Central memory CD8-positive, alpha-beta T cell (primary cell): ENCODE measurements at regions not wholly inside any gene's neighbourhood (a gene's known extent, or its start where the extent isn't known, plus 50 kb on each side); places are given as distances from the start of the nearest gene placed in this dataset.

Source experiments
- ATAC-seq: fragments of 150-1000 bp; cut with Tn5 transposase; replicated peaks from 2 replicates; pipeline ENCODE4 v1.10.0; 2022; ENCODE audit warnings: mild to moderate bottlenecking, moderate FRiP score, moderate number of reproducible peaks; ENCODE audit not compliant: poor library complexity, severe bottlenecking; ENCODE audit errors: extremely low read depth
- DNase-seq, 2 donors: peaks; one replicate each; pipeline ENCODE4 v3.0.0; 2021; ENCODE audit warnings: low spot score in 2 of 2
- H3K27ac Mint-ChIP-seq: one replicate; pipeline ENCODE4 v1.8.0; 2022; ENCODE audit warnings: low read depth, mild to moderate bottlenecking, moderate library complexity, mixed read lengths
- H3K27me3 Mint-ChIP-seq: one replicate; pipeline ENCODE4 v1.8.0; 2022; ENCODE audit warnings: mixed read lengths
- H3K36me3 Mint-ChIP-seq: one replicate; pipeline ENCODE4 v1.8.0; 2022; ENCODE audit warnings: mild to moderate bottlenecking, moderate library complexity, mixed read lengths; ENCODE audit not compliant: insufficient read depth
- H3K4me1 Mint-ChIP-seq: one replicate; pipeline ENCODE4 v1.8.0; 2022; ENCODE audit warnings: mixed read lengths
- H3K4me3 Mint-ChIP-seq: one replicate; pipeline ENCODE4 v1.8.0; 2022; ENCODE audit warnings: mild to moderate bottlenecking, moderate library complexity, mixed read lengths
- H3K9me3 Mint-ChIP-seq: one replicate; pipeline ENCODE4 v1.8.0; 2022; ENCODE audit warnings: mixed read lengths

DNA sequence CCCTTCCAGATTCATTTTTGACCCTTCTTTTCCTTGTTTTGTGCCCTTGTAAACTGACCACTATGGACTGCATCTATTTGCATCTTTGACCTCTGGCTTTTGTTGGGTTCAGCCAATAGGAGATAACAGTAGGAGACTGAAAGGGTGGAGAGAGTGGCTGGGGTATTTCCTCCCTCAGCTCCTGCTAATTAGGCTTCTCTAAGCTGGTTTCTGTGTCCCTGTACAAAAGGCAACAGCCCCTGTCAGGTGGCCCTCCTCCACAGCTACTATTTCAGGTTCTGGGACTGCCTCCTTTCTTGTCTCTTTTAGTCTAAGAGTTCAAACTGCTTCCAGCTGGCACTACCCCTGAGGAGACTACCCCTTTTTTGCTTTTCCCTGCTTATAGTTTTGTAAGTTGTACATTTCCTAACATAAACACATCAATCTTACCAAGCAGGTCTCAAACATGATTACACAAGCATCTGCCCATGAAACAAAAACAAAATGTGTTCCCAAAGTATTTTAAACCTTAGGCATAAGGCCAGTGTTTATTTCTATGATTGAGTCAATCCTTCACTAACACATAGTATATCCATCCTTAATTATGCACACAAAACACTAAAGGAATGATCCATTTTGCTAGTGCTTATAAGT, 262.0 kb upstream of the TRPM3 start:
- ATAC-seq = no peak
- H3K4me1 Mint-ChIP-seq = no peaks in the 10 kb centered on the region
- H3K27me3 Mint-ChIP-seq = no peaks in the 10 kb centered on the region
- H3K27ac Mint-ChIP-seq = no peak overlapping the region
- H3K4me3 Mint-ChIP-seq = no peak overlapping the region
- H3K9me3 Mint-ChIP-seq = no peaks in the 10 kb centered on the region
- no peaks in the 10 kb centered on the region for H3K36me3 Mint-ChIP-seq
- no peak for DNase-seq

DNA sequence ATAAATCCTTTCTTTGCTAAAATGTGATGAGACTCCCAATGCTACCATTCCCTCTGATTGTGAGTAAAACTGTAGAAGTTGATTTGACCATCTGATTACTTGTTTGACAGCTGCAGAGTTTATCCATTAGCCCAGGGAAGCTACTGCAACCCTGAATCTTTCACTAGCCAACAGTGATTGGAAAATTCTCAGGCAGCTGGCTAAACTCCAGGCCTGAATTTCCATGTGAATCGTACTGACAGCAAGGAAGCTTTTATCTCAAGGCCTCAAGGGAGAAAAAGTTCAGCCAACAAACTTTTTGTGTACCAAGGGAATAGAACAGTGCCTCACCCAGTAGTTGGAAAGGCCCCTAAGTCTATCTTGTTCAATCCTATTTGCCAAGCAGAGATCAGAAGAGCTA, 246.7 kb upstream of the TRPM3 start:
- peaks cover 4% of the 10 kb centered on the region for H3K9me3 Mint-ChIP-seq
- ATAC-seq (no peak), DNase-seq (no peak)
- peaks cover 1% of the 10 kb centered on the region for H3K36me3 Mint-ChIP-seq
- H3K4me1 Mint-ChIP-seq = no peaks in the 10 kb centered on the region
- peaks cover 9% of the 10 kb centered on the region for H3K27me3 Mint-ChIP-seq
- no peak overlapping the region for H3K4me3 Mint-ChIP-seq
- H3K27ac Mint-ChIP-seq = no peak overlapping the region

DNA sequence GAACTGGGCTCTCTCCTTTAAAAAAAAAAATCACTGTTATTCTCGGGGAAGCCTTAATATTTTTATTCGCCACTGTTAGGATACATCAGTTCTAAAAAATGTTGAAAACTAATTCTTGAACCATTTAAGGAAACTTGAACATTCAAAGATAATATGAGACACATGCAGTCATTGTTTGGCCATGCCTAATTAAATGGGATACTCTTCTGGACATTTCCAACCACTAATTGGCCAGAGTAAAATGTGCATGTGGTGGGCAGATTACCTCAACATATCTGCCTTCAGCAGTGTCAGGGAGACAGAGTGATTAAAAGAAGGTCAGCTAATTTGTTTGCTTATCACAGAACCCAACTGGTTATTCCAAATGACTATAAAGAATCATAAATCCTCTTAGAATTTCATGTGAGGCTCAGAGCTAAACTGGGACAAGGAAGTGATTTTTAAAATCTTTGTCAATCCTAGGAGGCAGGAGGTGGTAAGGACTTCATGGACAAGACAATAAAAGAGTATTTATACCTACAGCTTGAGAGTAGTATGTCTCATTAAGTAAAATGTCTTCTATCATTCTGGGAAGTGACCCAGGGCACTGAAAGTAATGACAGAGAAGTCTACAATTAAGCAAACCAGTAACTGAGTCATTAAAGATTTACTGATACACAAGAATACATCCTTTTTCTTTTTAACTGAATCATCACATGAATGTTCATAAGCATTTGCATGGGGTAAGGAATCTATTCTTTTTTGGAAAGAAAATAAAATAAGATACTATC, 242.9 kb upstream of the TRPM3 start:
- Mint-ChIP-seq H3K9me3 (no peaks in the 10 kb centered on the region), H3K27ac (no peak overlapping the region), H3K27me3 (no peaks in the 10 kb centered on the region), H3K36me3 (peaks cover 1% of the 10 kb centered on the region), H3K4me1 (no peaks in the 10 kb centered on the region), H3K4me3 (no peak overlapping the region)
- ATAC-seq = no peak
- no peak for DNase-seq

DNA sequence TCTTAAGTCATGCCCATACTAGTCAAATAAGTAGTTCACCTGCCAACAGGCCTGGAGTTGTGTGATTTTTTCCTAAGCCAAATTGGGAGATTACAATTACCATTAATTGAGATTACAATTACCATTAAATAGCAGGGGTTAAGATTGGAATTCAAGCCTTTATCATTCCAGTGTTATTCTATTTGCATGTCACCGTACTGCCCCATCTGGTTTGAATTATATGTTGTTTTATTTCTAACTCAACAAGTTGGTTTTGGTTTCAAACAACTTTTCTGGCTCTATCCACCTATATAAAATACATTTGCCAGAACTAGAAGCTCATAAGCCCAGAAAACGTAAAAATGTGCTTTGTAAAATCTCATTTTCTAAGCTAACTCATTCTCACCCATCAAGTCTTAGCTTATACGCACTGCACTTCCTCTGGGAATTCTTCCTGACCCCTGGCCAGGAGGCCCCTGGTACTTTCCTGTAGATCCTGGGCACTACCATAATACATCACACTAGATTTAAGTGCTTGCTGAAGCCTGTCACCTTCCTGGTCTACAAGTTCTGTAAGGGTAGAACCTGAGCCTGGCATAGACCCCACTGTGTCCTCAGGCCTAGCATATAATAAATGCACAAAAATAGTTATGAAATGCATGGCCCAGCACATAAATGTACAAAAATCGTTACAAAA, 242.0 kb upstream of the TRPM3 start:
- no peaks in the 10 kb centered on the region for H3K27me3 Mint-ChIP-seq
- H3K4me3 Mint-ChIP-seq = no peak overlapping the region
- no peak overlapping the region for H3K27ac Mint-ChIP-seq
- ATAC-seq (no peak), DNase-seq (no peak)
- no peaks in the 10 kb centered on the region for H3K9me3 Mint-ChIP-seq
- peaks cover 1% of the 10 kb centered on the region for H3K36me3 Mint-ChIP-seq
- no peaks in the 10 kb centered on the region for H3K4me1 Mint-ChIP-seq

DNA sequence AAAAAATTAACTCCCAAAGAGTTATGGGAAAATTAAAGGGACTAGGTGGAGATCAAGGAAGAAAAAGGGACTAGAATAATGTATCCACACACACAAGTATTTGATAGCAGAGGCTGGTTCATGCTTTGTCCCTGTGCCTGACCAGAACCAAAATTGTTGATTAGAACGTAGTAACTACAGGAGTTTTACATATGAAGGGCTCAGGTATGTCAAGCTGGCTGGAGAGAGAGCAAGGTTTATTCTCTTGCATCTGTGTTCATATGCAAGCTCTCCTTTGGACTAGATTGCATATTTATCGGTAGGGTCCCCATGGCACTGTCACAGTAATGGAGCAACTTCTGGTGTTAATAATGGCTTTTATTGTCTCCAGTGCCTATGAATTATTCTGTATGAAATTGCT, 239.9 kb upstream of the TRPM3 start:
- Mint-ChIP-seq H3K4me3 (no peak overlapping the region), H3K4me1 (no peaks in the 10 kb centered on the region), H3K27ac (no peak overlapping the region), H3K9me3 (no peaks in the 10 kb centered on the region), H3K36me3 (no peaks in the 10 kb centered on the region), H3K27me3 (no peaks in the 10 kb centered on the region)
- DNase-seq (no peak), ATAC-seq (no peak)

DNA sequence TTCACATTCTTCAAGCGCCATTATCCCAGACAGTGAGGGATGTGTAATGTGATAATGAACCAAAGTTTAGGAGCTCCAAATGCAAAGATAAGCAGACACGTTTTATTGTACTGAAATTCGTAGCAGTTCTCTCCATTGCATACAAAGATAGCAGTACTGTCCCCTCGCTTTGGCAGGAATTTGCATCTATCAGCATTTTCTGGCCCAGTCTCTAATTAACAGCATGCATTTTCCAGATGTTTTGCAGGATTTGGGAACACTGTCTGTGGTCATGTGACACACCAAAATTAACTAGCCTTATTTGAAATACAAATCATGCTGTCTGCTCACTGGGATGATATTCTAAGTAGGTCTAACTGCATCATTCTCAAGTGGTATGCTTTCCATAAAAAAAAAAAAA, 235.9 kb upstream of the TRPM3 start:
- Mint-ChIP-seq H3K4me1 (no peaks in the 10 kb centered on the region), H3K27me3 (peaks cover 10% of the 10 kb centered on the region), H3K9me3 (no peaks in the 10 kb centered on the region), H3K36me3 (peaks cover 2% of the 10 kb centered on the region), H3K27ac (no peak overlapping the region), H3K4me3 (no peak overlapping the region)
- ATAC-seq (no peak), DNase-seq (no peak)

DNA sequence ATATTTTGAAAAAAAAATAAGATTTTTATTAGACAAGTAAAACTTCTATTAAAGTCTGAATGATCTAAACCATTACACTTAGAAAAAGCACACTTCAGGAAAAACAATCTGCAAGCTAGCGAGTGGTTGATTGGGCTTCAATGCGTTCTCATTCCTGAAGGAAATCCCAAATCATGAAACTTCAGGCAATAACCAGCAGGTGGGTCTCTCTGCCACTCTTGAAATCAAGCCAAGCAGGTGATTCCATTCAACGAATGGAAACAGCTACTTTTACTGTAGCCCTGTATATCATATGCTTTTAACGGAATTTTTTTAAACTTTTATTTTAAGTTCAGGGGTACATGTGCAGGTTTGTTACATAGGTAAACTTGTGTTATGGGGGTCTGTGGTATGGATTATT, 234.5 kb upstream of the TRPM3 start:
- peaks cover 10% of the 10 kb centered on the region for H3K27me3 Mint-ChIP-seq
- peaks cover 2% of the 10 kb centered on the region for H3K36me3 Mint-ChIP-seq
- no peaks in the 10 kb centered on the region for H3K4me1 Mint-ChIP-seq
- no peaks in the 10 kb centered on the region for H3K9me3 Mint-ChIP-seq
- no peak overlapping the region for H3K4me3 Mint-ChIP-seq
- no peak overlapping the region for H3K27ac Mint-ChIP-seq
- DNase-seq = no peak
- ATAC-seq = no peak

DNA sequence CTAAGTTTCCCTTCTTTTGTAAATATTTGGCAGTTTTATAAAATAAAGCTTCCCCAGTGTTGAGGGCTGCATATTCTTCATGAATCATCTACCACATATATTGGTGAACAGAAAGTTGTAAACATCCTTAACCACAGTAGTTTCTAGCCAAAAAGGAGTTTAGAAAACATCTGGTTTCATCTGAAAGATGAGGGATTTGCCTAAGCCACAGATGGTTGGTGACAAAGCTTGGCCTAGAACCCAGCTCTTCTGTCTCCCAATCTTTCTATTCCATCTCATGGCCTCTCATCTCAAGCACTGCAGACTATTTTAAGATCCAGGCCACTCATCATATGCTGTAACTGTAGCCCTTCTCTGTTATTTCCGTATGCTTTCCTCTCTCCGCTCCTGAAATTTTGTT, 232.3 kb upstream of the TRPM3 start:
- ATAC-seq (no peak), DNase-seq (no peak)
- no peak overlapping the region for H3K27ac Mint-ChIP-seq
- no peaks in the 10 kb centered on the region for H3K9me3 Mint-ChIP-seq
- H3K36me3 Mint-ChIP-seq = peaks cover 2% of the 10 kb centered on the region
- H3K4me3 Mint-ChIP-seq = no peak overlapping the region
- H3K27me3 Mint-ChIP-seq = peaks cover 10% of the 10 kb centered on the region
- no peaks in the 10 kb centered on the region for H3K4me1 Mint-ChIP-seq

DNA sequence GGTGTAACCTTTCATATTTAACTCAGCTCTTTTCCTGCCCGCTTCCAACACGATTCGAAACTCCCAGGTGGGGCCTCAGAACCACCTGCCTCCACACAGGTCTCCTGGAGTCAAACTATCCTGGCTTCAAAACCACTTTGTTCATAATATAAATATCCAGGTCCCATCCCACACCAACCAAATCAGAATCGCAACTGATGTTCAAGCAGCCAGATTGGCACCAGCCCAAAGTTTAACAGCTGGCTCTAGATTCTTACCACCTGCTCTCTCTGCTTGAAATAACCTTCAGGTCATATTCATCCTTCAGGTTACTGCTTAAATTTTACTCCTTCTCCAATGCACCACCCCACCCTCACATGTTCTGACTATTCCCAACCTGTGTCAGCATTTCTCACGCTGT, 231.4 kb upstream of the TRPM3 start:
- ATAC-seq = no peak

DNA sequence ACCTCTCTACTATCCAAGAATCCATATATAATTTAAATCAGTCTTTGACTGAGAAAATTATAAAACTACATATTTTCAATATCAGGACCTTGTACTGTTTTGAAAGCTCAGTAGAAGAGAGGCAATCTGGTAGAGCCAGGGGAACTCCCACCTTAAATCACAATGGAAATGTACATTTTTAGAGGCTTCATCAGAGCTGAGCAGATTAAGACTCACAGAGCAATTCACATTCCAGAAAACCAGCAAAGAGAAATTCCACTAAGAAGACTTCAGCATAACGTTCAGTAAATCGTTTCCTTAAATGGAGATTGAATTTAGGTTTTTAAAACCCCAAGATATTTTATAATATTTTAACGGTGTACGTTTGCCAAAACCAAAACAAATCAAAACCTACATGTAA, 227.8 kb upstream of the TRPM3 start:
- H3K4me1 Mint-ChIP-seq = no peaks in the 10 kb centered on the region
- H3K9me3 Mint-ChIP-seq = peaks cover 4% of the 10 kb centered on the region
- peaks cover 10% of the 10 kb centered on the region for H3K27me3 Mint-ChIP-seq
- no peak overlapping the region for H3K4me3 Mint-ChIP-seq
- H3K36me3 Mint-ChIP-seq = peaks cover 2% of the 10 kb centered on the region
- H3K27ac Mint-ChIP-seq = no peak overlapping the region
- no peak for DNase-seq
- ATAC-seq = no peak

More for the DNA sequence above, 231.4 kb upstream of the TRPM3 start:
- Mint-ChIP-seq H3K36me3 (peaks cover 2% of the 10 kb centered on the region), H3K4me1 (no peaks in the 10 kb centered on the region), H3K27me3 (peaks cover 10% of the 10 kb centered on the region), H3K4me3 (no peak overlapping the region), H3K27ac (no peak overlapping the region), H3K9me3 (no peaks in the 10 kb centered on the region)
- DNase-seq = no peak

DNA sequence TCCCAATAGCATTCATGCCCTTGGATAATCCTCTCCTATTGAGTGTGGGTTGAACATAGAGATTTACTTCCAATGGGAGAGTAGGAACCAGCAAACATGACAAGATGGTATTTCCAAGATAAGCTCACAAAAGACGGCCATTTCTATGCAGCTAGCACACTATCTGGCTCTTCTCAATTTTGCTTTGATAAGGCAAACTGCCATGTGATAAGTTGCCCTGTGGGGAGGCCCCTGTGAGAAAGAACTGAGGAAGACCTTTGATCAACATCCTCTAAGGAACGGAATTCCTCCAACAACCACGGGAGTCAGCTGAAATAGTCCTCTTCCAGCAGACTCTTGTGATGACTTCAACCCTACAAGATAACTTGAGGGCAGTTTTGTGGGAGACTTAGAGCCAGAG, 211.9 kb upstream of the TRPM3 start:
- H3K36me3 Mint-ChIP-seq = no peaks in the 10 kb centered on the region
- no peak overlapping the region for H3K27ac Mint-ChIP-seq
- ATAC-seq = no peak
- no peak for DNase-seq
- no peaks in the 10 kb centered on the region for H3K4me1 Mint-ChIP-seq
- peaks cover 31% of the 10 kb centered on the region for H3K27me3 Mint-ChIP-seq
- no peaks in the 10 kb centered on the region for H3K9me3 Mint-ChIP-seq
- no peak overlapping the region for H3K4me3 Mint-ChIP-seq

DNA sequence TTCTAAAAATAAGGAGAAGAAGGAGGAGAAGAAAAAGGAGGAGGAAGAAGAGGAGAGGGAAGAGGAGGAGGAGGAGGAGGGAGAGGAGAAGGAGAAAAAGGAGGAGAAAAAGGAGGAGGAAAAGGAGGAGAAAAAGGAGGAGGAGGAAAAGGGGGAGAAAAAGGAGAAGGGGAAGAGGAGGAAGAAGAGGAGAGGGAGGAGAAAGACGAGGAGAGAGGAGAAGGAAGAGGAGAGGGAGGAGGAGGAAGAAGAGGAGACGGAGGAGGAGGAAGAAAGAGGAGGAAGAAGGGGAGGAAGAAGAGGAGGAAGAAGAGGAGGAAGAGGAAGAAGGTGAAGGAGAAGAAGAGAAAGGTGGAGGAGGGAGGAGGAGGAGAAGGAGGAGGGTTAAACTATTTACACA, 210.2 kb upstream of the TRPM3 start:
- Mint-ChIP-seq H3K36me3 (no peaks in the 10 kb centered on the region), H3K4me3 (no peak overlapping the region), H3K27ac (no peak overlapping the region), H3K4me1 (no peaks in the 10 kb centered on the region), H3K9me3 (no peaks in the 10 kb centered on the region), H3K27me3 (peaks cover 25% of the 10 kb centered on the region)
- ATAC-seq (no peak), DNase-seq (no peak)

DNA sequence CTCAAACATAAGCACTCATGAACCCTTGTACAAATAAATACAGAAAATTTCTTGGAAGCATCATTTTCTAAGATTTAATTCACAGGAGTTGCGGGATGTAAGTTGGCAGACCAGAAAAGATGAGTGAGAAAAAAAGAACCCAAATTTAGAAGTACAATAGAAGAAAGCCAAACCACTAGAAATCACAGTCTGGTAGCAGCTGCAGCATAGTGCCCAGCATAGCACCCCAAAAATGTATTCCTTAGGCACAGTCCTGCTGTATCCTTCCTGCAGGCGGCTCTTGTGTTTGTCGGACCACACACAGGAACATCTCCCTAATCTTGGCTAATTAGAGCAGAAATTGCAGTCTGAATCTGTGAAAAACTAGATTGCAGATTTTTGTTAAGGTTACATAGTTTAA, 208.5 kb upstream of the TRPM3 start:
- no peaks in the 10 kb centered on the region for H3K4me1 Mint-ChIP-seq
- no peak for ATAC-seq
- DNase-seq = no peak
- no peaks in the 10 kb centered on the region for H3K36me3 Mint-ChIP-seq
- no peaks in the 10 kb centered on the region for H3K9me3 Mint-ChIP-seq
- no peak overlapping the region for H3K4me3 Mint-ChIP-seq
- peaks cover 22% of the 10 kb centered on the region for H3K27me3 Mint-ChIP-seq
- no peak overlapping the region for H3K27ac Mint-ChIP-seq
